ENCODE measurements at regions not wholly inside any gene's neighbourhood (a gene's known extent, or its start where the extent isn't known, plus 50 kb on each side); places are given as distances from the start of the nearest gene placed in this dataset.

DNA sequence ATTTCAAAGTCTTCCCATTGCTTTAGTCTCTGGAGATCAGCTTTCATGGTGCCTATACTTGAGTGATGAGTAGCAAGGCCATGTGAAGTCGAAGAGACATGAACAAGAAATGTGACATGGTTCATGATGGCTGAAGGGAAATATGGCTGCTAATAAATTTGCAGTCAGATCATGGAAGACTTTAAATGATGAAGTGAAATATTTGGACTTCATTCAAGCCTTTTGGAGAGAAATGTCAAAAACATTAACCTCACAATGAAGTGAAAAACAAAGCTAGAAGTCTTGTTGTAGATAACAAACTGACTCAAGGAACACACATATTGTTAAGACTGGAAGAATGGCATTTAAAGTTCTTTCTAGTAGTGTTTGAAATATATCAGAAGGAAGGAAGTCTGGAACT lies 120.3 kb upstream of the CCDC54 start:
- TF ChIP-seq, protein P1, sequence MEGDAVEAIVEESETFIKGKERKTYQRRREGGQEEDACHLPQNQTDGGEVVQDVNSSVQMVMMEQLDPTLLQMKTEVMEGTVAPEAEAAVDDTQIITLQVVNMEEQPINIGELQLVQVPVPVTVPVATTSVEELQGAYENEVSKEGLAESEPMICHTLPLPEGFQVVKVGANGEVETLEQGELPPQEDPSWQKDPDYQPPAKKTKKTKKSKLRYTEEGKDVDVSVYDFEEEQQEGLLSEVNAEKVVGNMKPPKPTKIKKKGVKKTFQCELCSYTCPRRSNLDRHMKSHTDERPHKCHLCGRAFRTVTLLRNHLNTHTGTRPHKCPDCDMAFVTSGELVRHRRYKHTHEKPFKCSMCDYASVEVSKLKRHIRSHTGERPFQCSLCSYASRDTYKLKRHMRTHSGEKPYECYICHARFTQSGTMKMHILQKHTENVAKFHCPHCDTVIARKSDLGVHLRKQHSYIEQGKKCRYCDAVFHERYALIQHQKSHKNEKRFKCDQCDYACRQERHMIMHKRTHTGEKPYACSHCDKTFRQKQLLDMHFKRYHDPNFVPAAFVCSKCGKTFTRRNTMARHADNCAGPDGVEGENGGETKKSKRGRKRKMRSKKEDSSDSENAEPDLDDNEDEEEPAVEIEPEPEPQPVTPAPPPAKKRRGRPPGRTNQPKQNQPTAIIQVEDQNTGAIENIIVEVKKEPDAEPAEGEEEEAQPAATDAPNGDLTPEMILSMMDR (IDR thresholded peaks at IDR 0.05): no peak
- TF ChIP-seq ZFX (IDR thresholded peaks at IDR 0.05; ENCODE audit: borderline replicate concordance): no peak
- no peak overlapping the region for H3K27ac ChIP-seq

DNA sequence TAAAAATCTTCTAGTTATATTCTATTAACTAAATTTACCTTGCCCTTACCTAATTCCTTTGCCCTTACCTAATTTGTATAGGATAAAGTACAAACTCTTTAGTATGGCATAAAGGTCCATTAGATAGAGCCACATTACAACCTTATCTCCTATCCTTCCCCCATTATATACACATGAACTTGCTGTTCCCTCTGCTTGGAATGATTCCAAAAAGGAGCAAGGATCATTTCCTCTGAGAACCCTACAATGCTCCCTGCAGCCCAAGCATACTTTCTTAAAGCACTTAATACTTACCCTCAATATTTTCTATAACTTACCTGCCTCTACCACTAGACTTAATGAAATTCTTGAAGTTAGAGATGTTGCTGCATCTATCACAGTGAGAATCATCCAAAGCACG lies 118.9 kb upstream of the CCDC54 start:
- peak overlapping the region; percentile 19 for H3K27ac ChIP-seq
- TF ChIP-seq ZFX (IDR thresholded peaks at IDR 0.05; ENCODE audit: borderline replicate concordance): no peak

DNA sequence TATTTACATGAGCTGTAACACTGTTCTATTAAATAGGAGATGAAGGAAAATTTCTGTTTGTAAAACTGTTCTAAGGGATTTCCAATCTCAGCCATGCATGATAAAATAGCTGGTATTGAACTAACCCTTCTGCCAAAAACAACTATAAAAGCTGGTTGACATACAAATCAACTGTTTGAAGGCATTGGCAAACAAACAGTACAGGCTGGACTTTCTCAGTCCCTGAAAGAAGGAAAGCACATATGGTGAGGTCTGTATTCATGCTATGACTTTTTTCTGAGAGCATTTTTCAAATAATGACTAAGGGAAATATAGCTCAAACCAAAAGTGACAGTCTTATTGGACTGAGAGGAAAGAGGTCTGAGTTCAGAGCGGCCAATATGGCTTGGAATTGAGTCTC lies 117.0 kb upstream of the CCDC54 start:
- peak overlapping the region; percentile 32; the same call in 1 of the 2 replicates for H3K27ac ChIP-seq

DNA sequence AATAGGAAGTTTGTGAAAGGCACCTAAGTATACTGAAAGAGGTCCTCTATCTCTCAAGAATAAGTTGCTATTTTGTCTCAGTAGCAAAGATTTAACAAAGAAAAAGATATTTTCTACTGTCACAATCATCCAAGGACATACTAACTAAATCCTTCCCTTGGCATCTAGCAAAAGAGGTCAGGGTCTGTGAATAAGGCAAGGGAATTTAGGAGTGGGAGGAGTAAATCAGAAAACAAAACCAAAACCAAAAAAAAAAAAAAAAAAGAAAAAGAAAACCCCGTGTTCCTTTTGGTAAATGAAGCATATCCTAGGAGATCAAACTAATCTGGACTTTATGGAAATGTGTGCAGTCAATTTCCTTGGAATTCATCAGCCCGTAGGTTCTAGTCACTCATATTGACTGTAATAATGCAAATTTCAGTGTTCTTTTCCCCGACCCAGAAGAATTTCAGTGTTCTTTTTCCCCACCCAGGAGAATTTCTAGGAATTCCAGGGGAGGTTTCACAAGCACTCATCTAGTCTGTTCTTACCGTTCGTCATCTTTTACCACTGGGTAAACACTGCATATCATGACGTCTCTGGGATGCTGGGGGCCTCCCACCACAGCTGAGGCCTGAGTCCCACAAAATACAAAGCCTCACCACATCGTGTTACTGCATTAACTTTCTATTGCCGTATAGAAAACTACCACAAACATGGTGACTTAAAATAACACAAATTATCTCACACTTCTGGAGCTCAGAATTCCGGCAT lies 113.8 kb upstream of the CCDC54 start:
- no peak overlapping the region for H3K27ac ChIP-seq
- TF ChIP-seq ZFX (IDR thresholded peaks at IDR 0.05; ENCODE audit: borderline replicate concordance): no peak
- TF ChIP-seq, protein P1 (IDR thresholded peaks at IDR 0.05): no peak

More for the DNA sequence above, 117.0 kb upstream of the CCDC54 start:
- no peak for TF ChIP-seq ZFX (IDR thresholded peaks at IDR 0.05; ENCODE audit: borderline replicate concordance)
- TF ChIP-seq, protein P1 (IDR thresholded peaks at IDR 0.05): no peak

DNA sequence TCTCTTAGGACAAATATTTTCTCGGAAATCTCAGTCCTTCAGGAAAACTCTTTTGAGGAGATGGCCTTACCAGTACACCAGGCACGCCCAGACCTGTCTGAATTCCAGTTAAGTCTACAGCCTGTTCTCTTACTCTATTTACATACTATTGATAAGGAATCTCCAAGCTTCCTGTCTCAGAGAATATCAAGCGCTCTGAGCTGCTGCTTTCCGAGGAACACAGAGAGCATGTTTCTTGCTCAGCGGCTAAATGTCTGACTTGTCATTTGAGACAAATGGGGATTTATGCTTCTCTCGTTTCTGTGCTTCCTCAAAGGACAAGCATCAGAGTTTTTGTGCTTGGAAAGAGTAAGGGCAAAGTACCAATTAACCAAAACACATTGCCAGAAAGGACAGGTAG lies 112.4 kb upstream of the CCDC54 start:
- peak overlapping the region; percentile 67 for H3K27ac ChIP-seq
- no peak for TF ChIP-seq ZFX (IDR thresholded peaks at IDR 0.05; ENCODE audit: borderline replicate concordance)
- TF ChIP-seq, protein P1 (IDR thresholded peaks at IDR 0.05): no peak

DNA sequence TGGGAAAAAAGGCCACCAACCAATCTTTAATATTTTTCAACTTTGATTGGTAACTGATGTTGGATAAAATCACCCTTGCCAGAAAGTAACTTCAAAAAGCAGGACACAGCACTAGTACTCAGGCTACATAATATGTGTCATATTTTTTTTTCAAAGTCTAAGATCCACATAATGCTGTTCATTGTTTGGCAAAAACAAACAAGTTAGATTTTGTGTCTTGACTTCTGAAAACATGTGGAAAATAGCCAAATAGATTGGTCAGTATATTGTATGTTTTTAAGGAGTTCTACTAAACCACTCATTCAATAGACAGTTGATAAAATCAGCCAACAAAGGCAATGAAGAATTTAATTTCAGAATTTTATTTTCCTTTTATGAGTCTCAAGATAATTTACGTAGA lies 111.7 kb upstream of the CCDC54 start:
- H3K27ac ChIP-seq: peak overlapping the region; percentile 67
- TF ChIP-seq ZFX (IDR thresholded peaks at IDR 0.05; ENCODE audit: borderline replicate concordance): no peak
- TF ChIP-seq, protein P1 (IDR thresholded peaks at IDR 0.05): no peak

DNA sequence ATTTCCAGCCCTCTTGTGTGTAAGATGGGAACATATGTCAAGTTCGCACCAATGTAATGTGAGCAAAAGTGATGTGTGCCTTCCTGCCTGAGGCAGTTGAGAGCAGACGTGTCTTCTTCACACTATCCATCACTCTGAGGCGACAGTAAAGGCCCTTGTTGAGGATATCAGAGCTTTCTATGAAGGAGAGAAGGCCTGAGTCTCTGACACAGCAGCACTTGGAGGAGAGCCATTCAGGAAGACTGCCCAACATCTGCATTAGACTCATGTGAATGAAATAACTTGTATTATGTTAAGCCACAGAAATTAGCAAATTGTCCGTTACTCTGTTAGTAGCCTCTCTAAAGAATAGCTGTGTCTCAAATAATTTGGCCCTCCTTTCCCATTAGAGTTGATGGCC lies 108.8 kb upstream of the CCDC54 start:
- TF ChIP-seq ZFX (IDR thresholded peaks at IDR 0.05; ENCODE audit: borderline replicate concordance): no peak
- TF ChIP-seq, protein P1 (IDR thresholded peaks at IDR 0.05): no peak
- no peak overlapping the region for H3K27ac ChIP-seq

Measured in 22Rv1 (cell line).